Stimulated activated effector memory CD8-positive, alpha-beta T cell treated with anti-CD3 and anti-CD28 coated beads, Interleukin-12 subunit alpha, Interleukin-12 subunit beta, amount 100 ng/mL, for 72 hours (primary cell): ENCODE measurements at regions not wholly inside any gene's neighbourhood (a gene's known extent, or its start where the extent isn't known, plus 50 kb on each side); places are given as distances from the start of the nearest gene placed in this dataset.
A peak's percentile ranks its signal among the peaks of the same experiment; 100 is the strongest.

Source experiments
- ATAC-seq: fragments of 150-1000 bp; cut with Tn5 transposase; 2 replicates; pipeline ENCODE4 v1.10.0; 2021
- DNase-seq, 2 donors: peaks; one replicate each; pipeline ENCODE4 v3.0.0; 2021 to 2022; ENCODE audit warnings: low spot score in 2 of 2
- H3K27ac Mint-ChIP-seq: one replicate; pipeline ENCODE4 v1.8.0; 2022; ENCODE audit warnings: mild to moderate bottlenecking, mixed read lengths
- H3K36me3 Mint-ChIP-seq: one replicate; pipeline ENCODE4 v1.8.0; 2022; ENCODE audit warnings: mild to moderate bottlenecking, mixed read lengths
- H3K4me1 Mint-ChIP-seq: one replicate; pipeline ENCODE4 v1.8.0; 2022; ENCODE audit warnings: mixed read lengths
- H3K4me3 Mint-ChIP-seq: one replicate; pipeline ENCODE4 v1.8.0; 2022; ENCODE audit warnings: mild to moderate bottlenecking, mixed read lengths
- H3K9me3 Mint-ChIP-seq: one replicate; pipeline ENCODE4 v1.8.0; 2022; ENCODE audit warnings: mixed read lengths

GRCh38 chr4:180528003-180528402 is 1715.2 kb upstream of the TENM3 start:
- peaks cover 15% of the 10 kb centered on the region for H3K9me3 Mint-ChIP-seq
- no peaks in the 10 kb centered on the region for H3K4me1 Mint-ChIP-seq
- H3K4me3 Mint-ChIP-seq, result no peak overlapping the region
- ATAC-seq, result no peak
- H3K36me3 Mint-ChIP-seq, result no peaks in the 10 kb centered on the region
- no peak overlapping the region for H3K27ac Mint-ChIP-seq
- no peak for DNase-seq

DNA sequence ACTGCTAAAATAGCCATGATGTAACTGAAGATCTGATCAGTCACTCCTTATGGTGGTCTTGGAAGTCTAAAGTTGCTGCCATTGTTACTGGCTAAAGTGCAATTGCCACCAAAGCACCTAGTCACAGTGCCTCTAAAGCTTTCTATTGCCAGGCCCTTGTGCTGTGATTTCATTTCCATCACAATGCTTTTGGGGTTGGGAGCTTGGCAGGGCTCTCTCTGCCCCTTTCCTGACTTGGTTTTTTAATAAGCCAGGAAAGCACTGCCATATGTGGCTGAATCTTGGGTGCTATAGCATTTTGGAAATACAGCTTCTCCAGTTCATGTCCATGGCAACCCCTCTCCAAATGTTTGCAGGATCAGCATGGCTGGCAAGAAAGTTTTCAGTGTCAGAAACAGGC is 1712.4 kb upstream of the TENM3 start:
- DNase-seq, result no peak
- H3K4me3 Mint-ChIP-seq, result no peak overlapping the region
- H3K9me3 Mint-ChIP-seq, result peaks cover 15% of the 10 kb centered on the region
- H3K4me1 Mint-ChIP-seq, result no peaks in the 10 kb centered on the region
- no peak overlapping the region for H3K27ac Mint-ChIP-seq
- H3K36me3 Mint-ChIP-seq, result no peaks in the 10 kb centered on the region
- no peak for ATAC-seq

DNA sequence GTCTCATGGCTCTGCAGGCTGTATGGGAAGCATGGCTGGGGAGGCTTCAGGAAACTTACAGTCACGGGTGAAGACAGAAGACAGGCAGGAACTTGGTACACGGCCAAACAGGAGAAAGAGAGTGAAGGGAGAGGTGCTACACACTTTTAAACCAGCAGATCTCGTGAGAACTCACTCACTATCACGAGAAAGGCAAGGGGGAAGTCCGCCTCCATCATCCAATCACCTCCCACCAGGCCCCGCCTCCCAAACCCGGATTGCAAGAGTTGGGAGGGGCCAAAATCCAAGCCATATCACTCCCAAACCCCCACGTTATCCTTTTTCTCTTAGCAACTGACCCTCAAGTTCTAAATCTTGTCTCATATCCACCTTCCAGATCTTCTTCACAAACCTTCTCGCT is 1710.5 kb upstream of the TENM3 start:
- Mint-ChIP-seq H3K9me3 (peaks cover 14% of the 10 kb centered on the region), H3K27ac (no peak overlapping the region), H3K36me3 (no peaks in the 10 kb centered on the region), H3K4me1 (no peaks in the 10 kb centered on the region), H3K4me3 (no peak overlapping the region)
- ATAC-seq (no peak), DNase-seq (no peak)

- Mint-ChIP-seq H3K9me3 (peaks cover 5% of the 10 kb centered on the region), H3K36me3 (no peaks in the 10 kb centered on the region), H3K4me3 (no peak overlapping the region), H3K4me1 (no peaks in the 10 kb centered on the region), H3K27ac (no peak overlapping the region)
- ATAC-seq (no peak), DNase-seq (no peak)
These were observed 1704.7 kb upstream of the TENM3 start for GRCh38 chr4:180538384-180539057.

DNA sequence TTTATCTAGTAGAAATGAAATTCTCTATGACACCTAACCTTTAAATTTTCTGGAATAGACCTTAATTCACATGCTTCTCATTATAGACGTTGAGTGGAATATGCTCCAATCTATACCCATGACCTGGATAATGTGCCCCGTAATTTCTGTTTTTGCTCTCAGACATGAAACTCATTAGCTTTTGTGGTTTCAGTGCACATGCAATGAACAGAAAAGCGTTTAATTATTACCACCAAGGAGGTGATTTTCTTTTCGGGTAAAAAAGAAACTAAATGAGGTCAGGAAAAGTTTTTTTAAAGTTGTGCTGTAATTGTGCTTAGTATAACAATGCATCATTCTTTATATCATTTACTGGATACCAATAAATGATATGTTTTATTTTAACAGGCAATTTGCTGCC is 1703.9 kb upstream of the TENM3 start:
- ATAC-seq, result no peak
- no peak overlapping the region for H3K27ac Mint-ChIP-seq
- no peak for DNase-seq
- no peaks in the 10 kb centered on the region for H3K4me1 Mint-ChIP-seq
- H3K9me3 Mint-ChIP-seq, result peaks cover 5% of the 10 kb centered on the region
- no peak overlapping the region for H3K4me3 Mint-ChIP-seq
- H3K36me3 Mint-ChIP-seq, result no peaks in the 10 kb centered on the region

- no peaks in the 10 kb centered on the region for H3K36me3 Mint-ChIP-seq
- DNase-seq, result no peak
- ATAC-seq, result no peak
- H3K4me3 Mint-ChIP-seq, result no peak overlapping the region
- no peaks in the 10 kb centered on the region for H3K9me3 Mint-ChIP-seq
- no peaks in the 10 kb centered on the region for H3K4me1 Mint-ChIP-seq
- no peak overlapping the region for H3K27ac Mint-ChIP-seq
These were observed 1701.5 kb upstream of the TENM3 start for GRCh38 chr4:180541678-180542077.

DNA sequence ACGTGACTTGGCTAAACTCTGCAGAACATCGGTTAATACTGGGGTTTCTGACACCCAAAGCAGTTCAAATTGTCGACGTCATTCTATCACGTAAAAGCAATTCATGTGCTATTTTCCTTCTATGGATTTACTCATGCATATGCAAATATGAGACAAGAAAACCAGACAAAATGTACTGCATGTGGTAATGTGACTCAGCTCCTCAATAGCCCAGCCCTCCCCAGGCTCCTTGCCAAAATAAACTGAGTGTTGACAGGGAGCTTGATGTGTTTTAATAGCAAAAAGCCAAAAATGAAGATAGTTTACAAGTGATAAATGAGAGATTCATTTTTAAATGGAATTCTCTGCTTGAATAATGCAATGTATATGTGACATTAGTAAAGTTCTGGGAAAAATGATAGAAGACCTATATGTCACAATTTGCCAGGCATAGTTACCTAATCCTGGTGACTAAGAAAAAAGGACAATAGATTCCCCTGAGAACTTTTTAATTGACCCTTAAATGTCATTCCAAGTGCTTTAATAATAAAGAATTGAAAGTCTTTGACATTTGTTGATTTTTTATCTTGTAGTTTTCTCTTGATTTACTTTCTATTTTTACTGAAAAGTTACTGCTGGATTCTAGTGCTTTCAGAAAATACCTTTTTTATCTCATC is 1700.6 kb upstream of the TENM3 start:
- Mint-ChIP-seq H3K27ac (no peak overlapping the region), H3K36me3 (no peaks in the 10 kb centered on the region), H3K9me3 (no peaks in the 10 kb centered on the region), H3K4me1 (no peaks in the 10 kb centered on the region), H3K4me3 (no peak overlapping the region)
- ATAC-seq (no peak), DNase-seq (no peak)

DNA sequence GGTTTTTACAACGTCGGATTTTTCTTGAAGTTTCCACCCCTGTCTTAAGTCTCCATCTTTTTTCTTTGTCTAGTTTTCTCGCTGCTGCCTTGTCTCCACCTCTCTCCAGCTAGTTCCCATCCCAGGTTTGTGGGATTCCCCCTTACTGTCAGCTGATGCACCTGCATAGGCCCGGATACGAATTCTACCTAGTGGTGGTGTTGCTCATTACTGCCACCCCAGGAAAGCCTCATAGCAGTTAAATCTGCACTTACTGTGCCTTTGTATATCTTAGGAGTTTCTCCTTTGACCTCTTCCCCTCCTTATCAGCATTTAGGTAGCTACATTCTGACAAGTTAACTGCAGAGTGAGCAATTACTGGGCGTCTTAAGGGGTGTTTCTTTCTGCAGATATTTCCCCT is 1693.1 kb upstream of the TENM3 start:
- no peaks in the 10 kb centered on the region for H3K36me3 Mint-ChIP-seq

GRCh38 chr4:180557348-180557747 is 1685.9 kb upstream of the TENM3 start:
- Mint-ChIP-seq H3K4me3 (no peak overlapping the region), H3K27ac (no peak overlapping the region), H3K36me3 (no peaks in the 10 kb centered on the region), H3K9me3 (peaks cover 5% of the 10 kb centered on the region), H3K4me1 (no peaks in the 10 kb centered on the region)
- no peak for ATAC-seq
- DNase-seq, result no peak

More for the DNA sequence above, 1693.1 kb upstream of the TENM3 start:
- no peak for ATAC-seq
- Mint-ChIP-seq H3K27ac (no peak overlapping the region), H3K4me1 (no peaks in the 10 kb centered on the region), H3K4me3 (no peak overlapping the region), H3K9me3 (peaks cover 10% of the 10 kb centered on the region)
- DNase-seq, result no peak

GRCh38 chr4:180557950-180558349 is 1685.3 kb upstream of the TENM3 start:
- no peaks in the 10 kb centered on the region for H3K4me1 Mint-ChIP-seq
- ATAC-seq, result no peak

DNA sequence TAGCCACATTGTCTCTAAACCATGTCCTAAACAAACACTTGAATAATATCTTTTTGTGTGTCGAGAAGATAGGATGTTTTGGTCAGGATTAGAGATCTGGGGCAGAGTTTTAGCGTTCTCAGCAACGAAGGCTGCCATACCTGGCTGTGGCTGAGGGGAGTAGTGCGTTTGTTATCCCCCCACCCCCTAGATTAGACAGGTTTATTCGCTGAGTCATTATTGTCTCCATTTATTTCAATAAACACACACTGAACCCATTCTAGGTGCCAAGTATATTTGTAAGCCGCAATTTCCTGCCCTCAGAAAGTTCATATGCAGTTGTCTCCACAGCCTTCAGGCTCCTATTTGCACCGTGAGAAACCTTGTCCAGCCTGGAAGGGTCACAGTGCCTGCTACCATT is 1684.8 kb upstream of the TENM3 start:
- Mint-ChIP-seq H3K36me3 (no peaks in the 10 kb centered on the region), H3K4me3 (no peak overlapping the region), H3K27ac (no peak overlapping the region), H3K4me1 (no peaks in the 10 kb centered on the region), H3K9me3 (peaks cover 5% of the 10 kb centered on the region)
- ATAC-seq, result no peak
- DNase-seq, result no peak

More at GRCh38 chr4:180557950-180558349, 1685.3 kb upstream of the TENM3 start:
- DNase-seq, result no peak
- H3K27ac Mint-ChIP-seq, result no peak overlapping the region
- H3K36me3 Mint-ChIP-seq, result no peaks in the 10 kb centered on the region
- no peak overlapping the region for H3K4me3 Mint-ChIP-seq
- H3K9me3 Mint-ChIP-seq, result peaks cover 5% of the 10 kb centered on the region

DNA sequence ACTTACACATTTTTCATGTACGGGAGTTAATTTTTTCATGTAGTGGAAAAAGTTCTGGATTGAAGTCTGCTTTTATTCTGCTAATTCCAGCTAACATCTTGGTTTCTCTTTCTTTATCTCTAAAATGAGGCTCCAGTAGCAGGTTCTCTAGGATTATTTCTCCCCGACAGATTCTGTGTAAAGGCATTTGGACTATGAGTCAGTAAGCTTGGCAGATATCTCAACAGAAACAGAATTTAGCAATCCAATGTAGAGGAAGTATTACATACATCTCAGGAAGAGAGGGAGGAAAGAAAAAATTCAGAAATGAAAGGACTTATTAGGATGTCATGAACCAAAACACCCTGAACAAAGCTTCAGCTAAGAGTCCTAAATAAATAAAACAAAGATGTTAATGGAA is 1682.3 kb upstream of the TENM3 start:
- no peak for DNase-seq
- H3K36me3 Mint-ChIP-seq, result no peaks in the 10 kb centered on the region
- H3K9me3 Mint-ChIP-seq, result peaks cover 2% of the 10 kb centered on the region
- H3K27ac Mint-ChIP-seq, result no peak overlapping the region
- no peak overlapping the region for H3K4me3 Mint-ChIP-seq
- no peak for ATAC-seq
- H3K4me1 Mint-ChIP-seq, result no peaks in the 10 kb centered on the region

DNA sequence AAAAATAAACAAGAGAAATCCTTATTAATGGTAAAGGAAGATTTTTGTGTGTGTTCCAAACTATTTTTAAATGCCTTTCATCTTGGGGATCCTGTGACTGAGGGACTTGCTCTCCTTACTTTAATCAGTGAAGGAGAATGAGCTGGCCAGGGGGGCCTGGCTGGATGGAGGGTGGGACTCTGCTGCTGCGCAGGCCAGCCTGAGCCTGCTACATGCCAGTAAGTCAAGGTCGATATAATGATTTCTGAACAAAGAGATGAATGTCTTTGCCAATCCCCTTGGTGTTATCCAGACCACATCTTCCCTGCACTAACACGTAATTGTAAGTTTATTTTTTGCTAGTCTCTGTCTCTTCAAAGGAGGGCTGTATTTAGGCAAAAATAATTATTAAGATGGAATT is 1679.2 kb upstream of the TENM3 start:
- ATAC-seq, result no peak
- Mint-ChIP-seq H3K9me3 (peaks cover 13% of the 10 kb centered on the region), H3K4me3 (no peak overlapping the region), H3K4me1 (no peaks in the 10 kb centered on the region), H3K36me3 (no peaks in the 10 kb centered on the region), H3K27ac (no peak overlapping the region)
- DNase-seq, result no peak

DNA sequence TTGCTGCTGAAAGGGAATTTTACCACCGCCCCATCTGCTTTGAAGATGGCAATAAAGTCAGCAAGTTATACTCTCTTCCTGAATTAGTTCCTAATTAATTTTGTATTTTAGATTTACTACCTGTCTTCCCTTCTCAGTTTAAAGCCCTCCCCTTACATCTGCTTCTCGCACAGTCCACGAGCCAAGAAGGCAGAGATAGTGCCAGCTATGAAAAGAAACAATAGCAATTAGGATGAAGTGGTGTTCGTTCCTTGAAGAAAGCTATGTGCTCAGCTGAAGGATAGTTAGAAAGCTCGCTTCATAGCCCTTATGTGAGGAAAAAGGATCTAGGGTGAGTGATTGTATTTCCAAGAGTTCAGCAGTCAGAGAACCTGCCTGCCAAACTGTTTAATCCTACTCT is 1678.8 kb upstream of the TENM3 start:
- ATAC-seq (no peak), DNase-seq (no peak)
- no peaks in the 10 kb centered on the region for H3K4me1 Mint-ChIP-seq
- peaks cover 13% of the 10 kb centered on the region for H3K9me3 Mint-ChIP-seq
- no peak overlapping the region for H3K4me3 Mint-ChIP-seq
- H3K36me3 Mint-ChIP-seq, result no peaks in the 10 kb centered on the region
- H3K27ac Mint-ChIP-seq, result no peak overlapping the region

- Mint-ChIP-seq H3K4me3 (no peak overlapping the region), H3K4me1 (no peaks in the 10 kb centered on the region), H3K27ac (no peak overlapping the region), H3K36me3 (no peaks in the 10 kb centered on the region), H3K9me3 (peaks cover 16% of the 10 kb centered on the region)
- peak; percentile 8 for ATAC-seq
- DNase-seq, result no peak
These were observed 1677.3 kb upstream of the TENM3 start for GRCh38 chr4:180565856-180566431.

DNA sequence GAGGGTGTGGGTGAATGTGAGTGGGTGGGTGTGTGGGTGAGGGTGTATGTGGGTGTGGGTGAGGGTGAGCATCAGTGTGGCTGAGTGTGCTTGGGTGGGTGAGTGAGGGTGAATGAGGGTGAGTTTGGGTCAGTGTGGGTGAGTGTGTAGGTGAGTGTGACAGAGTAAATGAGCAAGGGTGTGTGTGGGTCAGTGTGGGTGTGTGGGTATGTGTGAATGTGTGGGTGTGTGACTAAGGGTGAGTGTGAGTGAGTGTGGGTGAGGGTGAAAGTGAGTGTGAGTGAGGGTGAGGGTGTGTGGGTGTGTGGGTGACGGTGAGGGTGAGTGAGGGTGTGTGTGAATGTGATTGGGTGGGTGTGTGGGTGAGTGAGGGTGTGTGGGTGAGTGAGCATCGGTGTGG is 1676.7 kb upstream of the TENM3 start:
- ATAC-seq (peak; percentile 16), DNase-seq (no peak)
- Mint-ChIP-seq H3K4me1 (no peaks in the 10 kb centered on the region), H3K36me3 (no peaks in the 10 kb centered on the region), H3K9me3 (peaks cover 18% of the 10 kb centered on the region), H3K4me3 (no peak overlapping the region), H3K27ac (no peak overlapping the region)
